GM19023 (cell line): ENCODE measurements at regions not wholly inside any gene's neighbourhood (a gene's known extent, or its start where the extent isn't known, plus 50 kb on each side); places are given as distances from the start of the nearest gene placed in this dataset.

Experiments
- ATAC-seq: cut with Tn5 transposase; IDR thresholded peaks from one replicate; pipeline ENCODE4 v1.9.1; 2021; ENCODE audit warnings: mild to moderate bottlenecking, moderate library complexity; ENCODE audit not compliant: unreplicated experiment

DNA sequence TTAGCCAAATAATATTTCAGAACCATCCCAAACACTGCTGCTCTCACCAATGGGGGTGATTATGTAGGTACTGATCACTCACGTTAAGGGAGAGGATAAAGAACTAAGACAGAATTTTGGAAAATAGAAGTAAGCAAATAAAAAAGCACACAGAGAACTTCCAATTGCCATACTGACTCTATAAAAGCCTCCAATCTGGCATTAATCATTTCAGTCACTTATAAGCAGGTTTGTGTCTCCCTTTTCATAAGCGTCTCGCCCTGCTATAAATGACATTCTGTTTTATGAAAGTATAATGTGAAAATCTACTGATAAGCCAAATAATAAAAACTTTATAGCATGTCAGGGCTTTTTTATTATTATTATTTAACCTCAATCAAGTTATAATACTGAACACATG, 435.2 kb downstream of the ETNK1 start:
- no peak for ATAC-seq

DNA sequence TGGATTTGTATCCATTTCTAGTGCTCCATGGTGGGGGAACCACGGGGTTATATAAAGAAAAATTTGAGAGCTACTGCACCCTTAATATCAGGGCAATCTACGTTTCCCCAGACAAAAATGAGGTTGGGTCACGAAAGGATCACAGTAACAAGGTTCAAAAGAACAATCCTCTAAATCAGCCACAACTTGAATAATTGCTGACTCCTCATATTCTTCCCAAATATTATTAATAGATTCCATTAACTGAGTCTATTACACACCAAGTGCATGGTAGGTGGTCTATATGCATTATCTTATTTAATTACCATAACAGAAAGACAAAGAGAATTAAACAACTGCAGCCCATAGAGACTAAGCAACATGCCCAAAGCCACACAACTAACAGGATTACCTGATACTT, 438.2 kb downstream of the ETNK1 start:
- no peak for ATAC-seq

GRCh38 chr12:23066095-23066494, 441.1 kb downstream of the ETNK1 start:
- ATAC-seq: no peak

DNA sequence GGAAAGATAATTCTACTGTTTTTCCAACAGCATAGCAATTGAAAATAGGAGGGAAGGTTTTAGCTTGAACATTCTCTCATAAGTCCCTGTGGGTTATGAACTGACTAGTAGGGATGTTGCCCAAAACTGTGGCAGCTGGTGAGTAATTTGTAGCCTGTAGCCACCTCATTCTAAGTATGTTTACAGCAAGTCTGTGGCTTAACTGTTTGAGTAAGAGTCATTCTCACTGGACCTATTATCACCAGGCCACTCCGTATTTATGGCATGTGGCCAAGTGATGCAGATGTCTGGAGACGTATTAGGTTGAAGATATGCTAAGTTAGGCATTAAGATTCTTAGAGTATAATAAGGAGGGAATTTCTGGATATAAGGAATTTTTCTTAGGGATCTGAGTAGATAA, 458.3 kb downstream of the ETNK1 start:
- peak; percentile 71 for ATAC-seq

GRCh38 chr12:23084236-23084995, 459.4 kb downstream of the ETNK1 start:
- ATAC-seq: no peak

- no peak for ATAC-seq
Observed at GRCh38 chr12:23088594-23088993, 463.6 kb downstream of the ETNK1 start.

DNA sequence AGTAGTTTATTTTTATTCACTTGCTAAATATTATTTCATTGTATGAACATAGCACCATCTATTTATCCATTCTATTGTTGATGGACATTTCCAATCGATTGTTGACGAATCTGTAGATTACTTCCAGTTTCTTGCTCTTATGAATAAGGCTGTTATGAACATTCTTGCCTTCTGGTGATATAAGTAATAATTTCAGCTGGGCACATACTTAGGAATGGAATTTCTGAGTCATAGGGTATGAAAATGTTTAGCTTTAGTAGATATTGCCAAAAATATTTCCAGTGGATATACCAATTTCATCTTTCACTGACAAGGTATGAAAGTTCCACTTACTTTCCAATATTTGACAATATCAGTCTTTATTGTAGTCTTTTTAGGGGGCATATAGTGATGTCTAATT, 468.5 kb downstream of the ETNK1 start:
- ATAC-seq: no peak

DNA sequence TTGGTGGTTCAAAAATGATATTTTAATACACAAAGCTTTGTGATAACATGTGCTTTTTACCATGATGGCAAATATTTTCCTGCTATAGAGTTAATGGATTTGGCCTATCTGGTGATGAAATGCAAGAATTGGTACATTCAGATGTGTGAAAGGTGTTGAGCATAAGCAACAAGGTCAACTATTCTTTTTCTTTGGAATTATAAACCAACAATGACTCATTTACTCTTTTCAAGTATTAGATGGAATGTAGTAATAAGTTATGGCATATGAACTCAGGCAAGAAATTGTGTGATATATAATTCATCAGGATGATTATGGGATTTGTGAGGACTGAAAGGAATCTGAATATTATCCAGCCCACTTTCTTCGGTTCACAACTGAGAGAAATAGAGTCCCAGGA, 471.4 kb downstream of the ETNK1 start:
- no peak for ATAC-seq

DNA sequence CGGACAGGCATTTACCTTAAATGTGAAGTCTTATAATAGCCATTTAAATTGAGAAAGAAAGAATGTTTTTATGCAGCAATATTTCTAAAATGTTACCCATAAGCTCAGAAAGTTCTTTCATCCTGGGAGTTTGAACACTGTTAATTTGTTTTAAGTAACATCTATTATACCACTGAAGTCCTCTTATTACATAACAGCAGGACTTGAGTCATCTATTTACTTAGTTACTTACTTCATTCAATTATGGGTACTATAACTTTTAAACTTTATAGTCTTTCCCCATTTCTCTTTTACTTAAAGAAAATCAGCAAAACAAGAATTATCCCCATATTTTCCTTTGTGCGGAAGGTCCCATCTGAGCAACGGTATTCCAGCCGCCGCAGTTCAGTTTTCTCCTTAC, 473.1 kb downstream of the ETNK1 start:
- ATAC-seq: no peak

DNA sequence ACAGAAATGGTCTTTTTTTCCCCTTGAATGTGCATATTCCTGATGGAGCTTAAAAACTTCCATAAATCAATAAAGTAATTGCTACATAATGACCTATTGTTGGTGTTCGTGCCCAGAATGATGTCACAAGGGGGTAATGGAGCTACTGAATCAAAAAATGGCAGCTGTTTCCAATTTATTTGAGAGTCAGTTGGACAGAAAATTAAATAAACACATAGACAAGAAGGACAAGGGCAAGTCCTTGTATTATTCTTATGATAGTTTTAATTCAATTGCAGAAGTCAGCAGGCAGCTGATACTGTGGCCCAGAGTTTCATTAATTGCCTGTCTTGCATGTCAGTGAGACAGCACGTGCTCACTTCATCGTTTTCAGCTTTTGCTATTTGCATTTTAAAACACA, 473.5 kb downstream of the ETNK1 start:
- no peak for ATAC-seq

GRCh38 chr12:23099104-23099503, 474.1 kb downstream of the ETNK1 start:
- no peak for ATAC-seq

DNA sequence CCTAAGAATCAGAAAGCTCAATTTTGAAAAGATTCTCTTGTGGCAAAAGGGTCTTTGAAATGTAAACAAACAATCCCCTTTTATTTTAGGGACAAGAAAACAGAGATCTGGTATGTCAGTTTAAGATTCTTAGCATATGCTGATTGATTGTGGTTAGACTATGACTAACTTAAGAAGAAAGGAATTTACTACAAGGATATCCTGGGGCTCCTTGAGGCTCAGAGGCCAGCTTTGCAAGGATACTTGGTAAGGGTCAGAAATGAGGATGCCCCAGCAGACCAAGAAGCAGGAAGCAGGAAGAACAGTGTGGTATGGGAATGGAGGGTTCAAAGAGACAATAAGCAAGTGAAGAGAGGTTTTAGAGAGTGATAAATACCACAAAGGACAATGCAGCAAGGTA, 474.6 kb downstream of the ETNK1 start:
- no peak for ATAC-seq

GRCh38 chr12:23108957-23109356, 484.0 kb downstream of the ETNK1 start:
- no peak for ATAC-seq

DNA sequence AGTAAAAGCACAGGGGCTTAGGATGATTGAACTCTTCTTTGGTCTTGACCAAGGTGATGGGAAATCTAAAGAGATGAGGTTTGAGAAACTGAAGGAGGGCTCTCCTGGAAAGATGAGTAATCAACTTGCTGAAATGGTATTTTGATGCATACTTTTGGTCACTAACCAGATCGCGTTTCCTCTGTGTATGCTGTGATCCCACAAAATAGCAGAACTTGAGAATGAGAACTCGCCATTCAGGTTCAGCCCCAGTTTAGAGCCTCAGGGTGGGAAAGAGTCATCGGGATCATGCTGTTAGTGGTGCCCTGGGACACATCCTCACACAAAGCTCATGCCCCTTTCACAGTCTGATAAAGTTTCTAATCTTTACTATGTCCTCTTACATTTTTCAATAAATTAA, 488.8 kb downstream of the ETNK1 start:
- no peak for ATAC-seq

DNA sequence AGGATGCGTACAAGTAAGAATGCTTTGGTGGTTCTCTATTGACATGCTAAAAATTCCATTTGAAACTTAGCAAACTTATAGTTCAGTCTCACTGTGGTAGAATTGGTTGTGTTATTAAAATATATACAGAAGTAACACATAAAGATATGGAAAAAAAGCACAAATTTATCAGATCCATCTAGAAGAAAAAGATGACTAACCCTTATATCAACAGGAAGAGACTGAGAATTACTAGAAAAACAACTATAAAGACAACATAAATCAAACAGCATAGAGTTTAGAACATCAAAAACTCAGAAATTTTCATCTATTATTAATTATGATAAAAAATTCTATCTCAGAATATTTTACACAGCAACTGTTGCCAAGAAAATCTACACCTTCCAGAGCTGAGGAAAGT, 491.0 kb downstream of the ETNK1 start:
- ATAC-seq: no peak

GRCh38 chr12:23126794-23127193, 501.8 kb downstream of the ETNK1 start:
- ATAC-seq: no peak

- ATAC-seq: no peak
Observed at GRCh38 chr12:23127701-23128100, 502.7 kb downstream of the ETNK1 start.

DNA sequence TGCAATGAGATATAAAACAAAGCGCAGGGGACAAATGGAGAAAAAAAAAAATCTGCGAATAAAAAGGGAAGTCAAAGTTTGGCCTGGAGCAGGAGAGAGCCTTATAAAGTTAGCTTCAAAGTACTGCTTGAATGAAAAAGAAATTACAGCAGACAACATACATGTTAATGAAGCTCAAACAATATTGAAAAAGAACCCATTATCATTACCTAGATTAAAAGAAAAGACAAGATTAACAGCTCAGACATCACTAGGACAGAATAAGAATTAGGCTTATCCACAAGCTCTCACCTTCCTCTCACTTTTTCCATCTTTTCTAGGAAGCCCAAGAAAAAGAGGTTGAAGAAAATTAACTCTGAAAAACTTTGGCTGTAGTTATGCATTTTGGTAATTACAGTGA, 503.5 kb downstream of the ETNK1 start:
- no peak for ATAC-seq

GRCh38 chr12:23132357-23132756, 507.4 kb downstream of the ETNK1 start:
- ATAC-seq: no peak

DNA sequence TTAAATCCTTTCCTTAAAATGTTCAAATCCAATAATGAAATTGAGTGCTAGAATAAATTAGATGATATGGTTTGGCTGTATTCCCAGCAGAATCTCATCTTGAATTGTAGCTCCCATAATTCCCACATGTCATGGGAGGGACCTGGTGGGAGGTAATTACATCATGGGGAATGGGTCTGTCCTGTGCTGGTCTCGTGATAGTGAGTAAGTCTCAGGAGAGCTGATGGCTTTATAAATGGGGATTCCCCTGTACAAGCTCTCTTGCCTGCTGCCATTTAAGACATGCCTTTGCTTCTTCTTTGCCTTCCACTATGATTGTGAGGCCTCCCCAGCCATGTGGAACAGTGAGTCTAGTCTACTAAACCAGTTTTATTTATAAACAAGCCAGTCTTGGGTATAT, 508.5 kb downstream of the ETNK1 start:
- no peak for ATAC-seq

GRCh38 chr12:23139026-23139425, 514.1 kb downstream of the ETNK1 start:
- no peak for ATAC-seq

- ATAC-seq: no peak
Observed at GRCh38 chr12:23140710-23141109, 515.7 kb downstream of the ETNK1 start.

- no peak for ATAC-seq
Observed at GRCh38 chr12:23141335-23141734, 516.4 kb downstream of the ETNK1 start.
